Lung (tissue), 11 donors: ENCODE measurements at regions not wholly inside any gene's neighbourhood (a gene's known extent, or its start where the extent isn't known, plus 50 kb on each side); places are given as distances from the start of the nearest gene placed in this dataset.
A peak's percentile ranks its signal among the peaks of the same experiment; 100 is the strongest.

Experiments
- ATAC-seq: fragments of 200-7000 bp; cut with Tn5 transposase; one replicate; pipeline ENCODE4 v1.9.1; 2020; ENCODE audit warnings: moderate number of reproducible peaks; ENCODE audit not compliant: insufficient read depth, low FRiP score
- DNase-seq, 3 donors: peaks; one replicate each; pipeline ENCODE4 v3.0.0-alpha.2; 2013 to 2017
- H3K27ac ChIP-seq, 2 donors: one replicate each; pipeline ENCODE4 v1.5.1; 2013; ENCODE audit warnings: mild to moderate bottlenecking in 2 of 2, moderate library complexity in 2 of 2, control low read depth in 1 of 2, inconsistent platforms in 1 of 2, low read depth in 1 of 2, low read length in 1 of 2
- H3K27me3 ChIP-seq, 3 donors: one replicate each; pipeline ENCODE4 v1.5.1; 2013; ENCODE audit warnings: low read length in 2 of 3; ENCODE audit not compliant: control insufficient read depth in 3 of 3, insufficient read depth in 3 of 3
- H3K36me3 ChIP-seq, 4 donors: one replicate each; pipeline ENCODE4 v1.5.1; 2013; ENCODE audit warnings: low read length in 4 of 4, mild to moderate bottlenecking in 1 of 4, moderate library complexity in 1 of 4; ENCODE audit not compliant: control insufficient read depth in 4 of 4, insufficient read depth in 4 of 4
- H3K4me1 ChIP-seq, 5 donors: one replicate each; pipeline ENCODE4 v1.5.1; 2013; ENCODE audit warnings: low read length in 5 of 5, mild to moderate bottlenecking in 2 of 5, moderate library complexity in 1 of 5; ENCODE audit not compliant: control insufficient read depth in 5 of 5, insufficient read depth in 5 of 5
- H3K4me3 ChIP-seq: one replicate; pipeline ENCODE4 v1.5.1; 2013; ENCODE audit warnings: mild to moderate bottlenecking, control low read depth, moderate library complexity
- H3K9ac ChIP-seq, 2 donors: one replicate each; pipeline ENCODE4 v1.5.1; 2013; ENCODE audit warnings: low read length in 2 of 2, control low read depth in 1 of 2; ENCODE audit not compliant: insufficient read depth in 1 of 2
- H3K9me3 ChIP-seq, 4 donors: one replicate each; pipeline ENCODE4 v1.5.1; 2013; ENCODE audit warnings: low read length in 3 of 4, mild to moderate bottlenecking in 1 of 4, moderate library complexity in 1 of 4; ENCODE audit not compliant: control insufficient read depth in 4 of 4, insufficient read depth in 3 of 4
- WGBS, 2 donors: extraction: QIAGEN DNeasy Blood & Tissue Kit; methylation state at CpG; one replicate each; pipeline ENCODE4 v1.1.7; 2013; 5-methylcytosine and 5-hydroxymethylcytosine counted together
- TF ChIP-seq, protein P1 (sequence below): IDR thresholded peaks from 2 replicates; pipeline ENCODE4 v1.5.1; 2012; ENCODE audit warnings: mild to moderate bottlenecking; ENCODE audit errors: control extremely low read depth, extremely low read depth
- donor health status: control.
- donor health status: control.
- donor health status: Bipolar disorder and iron deficiency.
- donor health status: healthy.
- donor health status: DM: yes; HTN: yes; CAD: no.

- no peak overlapping the region for H3K27ac ChIP-seq
- peak in 2 of 3 donors; percentile 34 to 40 for DNase-seq
- H3K4me3 ChIP-seq, result no peak overlapping the region
- H3K9ac ChIP-seq, result no peak overlapping the region
- peaks cover 0 to 2% (median 0%) of the 10 kb centered on the region in 4 donors for H3K9me3 ChIP-seq
- peaks cover 0 to 12% (median 0%) of the 10 kb centered on the region in 3 donors for H3K27me3 ChIP-seq
- H3K4me1 ChIP-seq, result peaks cover 0 to 9% (median 0%) of the 10 kb centered on the region in 5 donors
- ATAC-seq, result no peak
- no peaks in the 10 kb centered on the region for H3K36me3 ChIP-seq
- WGBS, 2 donors, result 51 to 55% methylated on average over 10 of the region's 10 CpGs
- TF ChIP-seq, protein P1, sequence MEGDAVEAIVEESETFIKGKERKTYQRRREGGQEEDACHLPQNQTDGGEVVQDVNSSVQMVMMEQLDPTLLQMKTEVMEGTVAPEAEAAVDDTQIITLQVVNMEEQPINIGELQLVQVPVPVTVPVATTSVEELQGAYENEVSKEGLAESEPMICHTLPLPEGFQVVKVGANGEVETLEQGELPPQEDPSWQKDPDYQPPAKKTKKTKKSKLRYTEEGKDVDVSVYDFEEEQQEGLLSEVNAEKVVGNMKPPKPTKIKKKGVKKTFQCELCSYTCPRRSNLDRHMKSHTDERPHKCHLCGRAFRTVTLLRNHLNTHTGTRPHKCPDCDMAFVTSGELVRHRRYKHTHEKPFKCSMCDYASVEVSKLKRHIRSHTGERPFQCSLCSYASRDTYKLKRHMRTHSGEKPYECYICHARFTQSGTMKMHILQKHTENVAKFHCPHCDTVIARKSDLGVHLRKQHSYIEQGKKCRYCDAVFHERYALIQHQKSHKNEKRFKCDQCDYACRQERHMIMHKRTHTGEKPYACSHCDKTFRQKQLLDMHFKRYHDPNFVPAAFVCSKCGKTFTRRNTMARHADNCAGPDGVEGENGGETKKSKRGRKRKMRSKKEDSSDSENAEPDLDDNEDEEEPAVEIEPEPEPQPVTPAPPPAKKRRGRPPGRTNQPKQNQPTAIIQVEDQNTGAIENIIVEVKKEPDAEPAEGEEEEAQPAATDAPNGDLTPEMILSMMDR, result no peak
These were observed 55.0 kb upstream of the CPLX2 start for GRCh38 chr5:175816348-175816747.

DNA sequence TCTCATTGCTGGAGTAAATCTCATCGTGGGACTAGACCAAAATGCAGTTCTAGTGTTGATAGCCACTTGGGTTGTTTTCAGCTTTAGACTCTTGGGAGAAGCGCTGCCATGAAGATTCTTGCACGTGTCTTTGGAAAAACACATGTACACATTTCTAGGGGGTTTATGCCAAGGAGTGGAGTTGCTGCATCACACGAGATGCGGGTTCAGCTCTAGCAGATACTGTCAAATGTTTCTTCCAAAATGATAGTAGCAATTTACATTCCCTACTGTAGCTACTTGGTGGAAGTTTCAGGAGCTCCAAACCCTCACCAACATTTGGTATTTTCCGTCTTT, 52.3 kb upstream of the CPLX2 start:
- 87% methylated on average over 6 of the region's 6 CpGs for WGBS, 2 donors
- H3K9ac ChIP-seq, result no peak overlapping the region
- H3K36me3 ChIP-seq, result no peaks in the 10 kb centered on the region
- H3K9me3 ChIP-seq, result peaks cover 0 to 2% (median 0%) of the 10 kb centered on the region in 4 donors
- H3K27me3 ChIP-seq, result peaks cover 0 to 15% (median 0%) of the 10 kb centered on the region in 3 donors
- H3K4me3 ChIP-seq, result no peak overlapping the region
- ATAC-seq (no peak), DNase-seq (no peak)
- H3K27ac ChIP-seq, result no peak overlapping the region
- TF ChIP-seq, protein P1, result no peak
- H3K4me1 ChIP-seq, result peaks cover 0 to 16% (median 0%) of the 10 kb centered on the region in 5 donors

DNA sequence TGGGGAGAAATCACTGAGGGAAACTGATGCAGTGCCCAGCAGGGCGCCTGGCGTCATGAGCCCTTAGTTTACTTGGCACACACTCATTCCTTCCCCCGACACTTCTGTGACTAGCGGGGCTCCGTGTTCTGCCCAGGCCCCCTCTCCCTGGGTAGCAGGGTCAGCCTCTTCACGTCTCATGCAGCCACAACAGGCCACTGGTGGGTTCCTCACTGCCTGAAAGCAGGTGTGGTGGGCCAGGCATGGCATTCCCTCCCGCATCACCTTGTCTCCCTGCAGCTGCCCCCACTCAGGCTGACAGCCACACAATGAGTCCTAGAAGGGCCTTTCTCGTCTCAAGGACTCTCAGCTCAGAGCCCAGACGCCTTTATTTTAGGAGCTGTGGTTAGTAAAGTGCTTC, 51.1 kb upstream of the CPLX2 start:
- Histone ChIP-seq H3K36me3 (no peaks in the 10 kb centered on the region), H3K4me3 (no peak overlapping the region), H3K27ac (no peak overlapping the region), H3K4me1 (peaks cover 0 to 10% (median 0%) of the 10 kb centered on the region in 5 donors), H3K27me3 (peaks cover 0 to 15% (median 0%) of the 10 kb centered on the region in 3 donors), H3K9ac (no peak overlapping the region), H3K9me3 (peaks cover 0 to 2% (median 0%) of the 10 kb centered on the region in 4 donors)
- TF ChIP-seq, protein P1, result no peak
- 61 to 65% methylated on average over 9 of the region's 9 CpGs for WGBS, 2 donors
- ATAC-seq (no peak), DNase-seq (no peak)
